Sigmoid colon (tissue), 6 donors: ENCODE measurements at regions not wholly inside any gene's neighbourhood (a gene's known extent, or its start where the extent isn't known, plus 50 kb on each side); places are given as distances from the start of the nearest gene placed in this dataset.
"Not testable (repeated sequence)": the region's sequence is repeated elsewhere in the genome, so short reads cannot be mapped to it uniquely, and the experiment has no call there.

Experiments used
- DNase-seq: peaks from one replicate; pipeline ENCODE4 v3.0.0-alpha.2; 2019
- H3K27ac ChIP-seq, 4 donors: fragments of 200-600 bp; sonication (generic); one replicate each; pipeline ENCODE4 v1.5.1; 2016 to 2019; ENCODE audit warnings: mild to moderate bottlenecking in 1 of 4
- H3K27me3 ChIP-seq, 3 donors: fragments of 200-600 bp; sonication (generic); one replicate each; pipeline ENCODE4 v1.5.1; 2019; ENCODE audit warnings: mild to moderate bottlenecking in 1 of 3
- H3K36me3 ChIP-seq, 4 donors: fragments of 200-600 bp; sonication (generic); one replicate each; pipeline ENCODE4 v1.5.1; 2016 to 2019
- H3K4me1 ChIP-seq, 4 donors: fragments of 200-600 bp; sonication (generic); one replicate each; pipeline ENCODE4 v1.5.1; 2017 to 2019
- H3K4me3 ChIP-seq, 4 donors: fragments of 200-600 bp; sonication (generic); one replicate each; pipeline ENCODE4 v1.5.1; 2017 to 2019; ENCODE audit warnings: mild to moderate bottlenecking in 2 of 4, moderate library complexity in 1 of 4
- H3K9me3 ChIP-seq, 4 donors: fragments of 200-600 bp in 3 of 4; sonication (generic) in 3 of 4; one replicate each; pipeline versions ENCODE4 v1.5.1 to v1.6.1; 2013 to 2019
- CTCF ChIP-seq, 4 experiments: fragments of 450-650 bp in 3 of 4; fragments of 200-600 bp in 1 of 4; IDR thresholded peaks; one replicate each; pipeline ENCODE4 v1.5.1; 2016 to 2019; ENCODE audit warnings: antibody characterized with exemption in 4 of 4, mild to moderate bottlenecking in 3 of 4, moderate library complexity in 2 of 4
- EP300 ChIP-seq, 4 donors: sonication (generic); formaldehyde crosslinking; IDR thresholded peaks; one replicate each; pipeline ENCODE4 v1.6.1; 2017; ENCODE audit warnings: antibody characterized with exemption in 4 of 4
- POLR2A ChIP-seq, 2 donors: fragments of 450-650 bp; IDR thresholded peaks; one replicate each; pipeline ENCODE4 v1.6.1; 2016; ENCODE audit warnings: antibody characterized with exemption in 2 of 2, mild to moderate bottlenecking in 2 of 2, moderate library complexity in 2 of 2
- POLR2AphosphoS5 ChIP-seq, 4 donors: sonication (generic); formaldehyde crosslinking; IDR thresholded peaks; one replicate each; pipeline ENCODE4 v1.6.1; 2017; ENCODE audit warnings: antibody characterized with exemption in 4 of 4
- WGBS, 2 donors: extraction: QIAGEN DNeasy Blood & Tissue Kit; methylation state at CpG; one replicate each; pipeline ENCODE4 v1.1.7; 2013; 5-methylcytosine and 5-hydroxymethylcytosine counted together
- intact Hi-C: fragments of 100-400 bp; cut with DNase I; formaldehyde crosslinking; loops from one replicate; pipeline ENCODE4 v1.15.1; 2023
- donor health status: healthy with polysubstance abuse.
- donor health status: healthy.

GRCh38 chr2:39492716-39493115, 55.6 kb upstream of the MAP4K3 start:
- peak overlapping the region; percentile 42 to 72 (median 58) for H3K27ac ChIP-seq
- intact Hi-C loops: no loop called here
- H3K27me3 ChIP-seq: no peaks in the 10 kb centered on the region
- peaks cover 0 to 36% (median 22%) of the 10 kb centered on the region in 4 donors for H3K4me1 ChIP-seq
- no peaks in the 10 kb centered on the region for H3K36me3 ChIP-seq
- no peak for DNase-seq
- H3K4me3 ChIP-seq: no peak overlapping the region
- TF ChIP-seq CTCF (IDR thresholded peaks at IDR 0.05) (no peak), POLR2AphosphoS5 (IDR thresholded peaks at IDR 0.05) (no peak), EP300 (IDR thresholded peaks at IDR 0.05) (no peak), POLR2A (IDR thresholded peaks at IDR 0.05) (no peak)
- H3K9me3 ChIP-seq: no peaks in the 10 kb centered on the region

GRCh38 chr2:39494784-39495251, 57.7 kb upstream of the MAP4K3 start:
- no peak for TF ChIP-seq CTCF (IDR thresholded peaks at IDR 0.05)
- peak in 1 of 4 donors; percentile 27 for TF ChIP-seq POLR2AphosphoS5 (IDR thresholded peaks at IDR 0.05)
- no peak for TF ChIP-seq POLR2A (IDR thresholded peaks at IDR 0.05)
- no peak for TF ChIP-seq EP300 (IDR thresholded peaks at IDR 0.05)
- WGBS, 2 donors: 73 to 86% methylated on average over 6 of the region's 6 CpGs
- H3K27me3 ChIP-seq: no peaks in the 10 kb centered on the region
- no peak for DNase-seq
- no peaks in the 10 kb centered on the region for H3K9me3 ChIP-seq
- no peak overlapping the region for H3K4me3 ChIP-seq
- H3K27ac ChIP-seq: peak overlapping the region; percentile 35 to 71 (median 50)
- peaks cover 0 to 34% (median 28%) of the 10 kb centered on the region in 4 donors for H3K4me1 ChIP-seq
- intact Hi-C loops: no loop called here
- H3K36me3 ChIP-seq: no peaks in the 10 kb centered on the region

- intact Hi-C loops: no loop called here
- Histone ChIP-seq H3K4me1 (peaks cover 0 to 43% (median 34%) of the 10 kb centered on the region in 4 donors), H3K36me3 (no peaks in the 10 kb centered on the region), H3K4me3 (no peak overlapping the region), H3K27me3 (no peaks in the 10 kb centered on the region), H3K27ac (peak overlapping the region in 2 of 4 donors; percentile 32 to 36), H3K9me3 (no peaks in the 10 kb centered on the region)
- 80 to 87% methylated on average over 3 of the region's 3 CpGs for WGBS, 2 donors
- TF ChIP-seq CTCF (IDR thresholded peaks at IDR 0.05) (no peak), POLR2A (IDR thresholded peaks at IDR 0.05) (no peak), EP300 (IDR thresholded peaks at IDR 0.05) (no peak), POLR2AphosphoS5 (IDR thresholded peaks at IDR 0.05) (peak in 3 of 4 donors; percentile 27 to 59 (median 56))
- peak; percentile 85 for DNase-seq
Observed at GRCh38 chr2:39497082-39497801, 60.2 kb upstream of the MAP4K3 start.

- 86 to 97% methylated on average over 5 of the region's 5 CpGs for WGBS, 2 donors
- not testable (repeated sequence) for DNase-seq, H3K27me3 ChIP-seq
Observed at GRCh38 chr2:39498176-39498575, 61.1 kb upstream of the MAP4K3 start.

GRCh38 chr2:39498786-39499185, 61.7 kb upstream of the MAP4K3 start:
- intact Hi-C loops: no loop called here
- peaks cover 0 to 39% (median 28%) of the 10 kb centered on the region in 4 donors for H3K4me1 ChIP-seq
- 87 to 92% methylated on average over 4 of the region's 4 CpGs for WGBS, 2 donors
- no peaks in the 10 kb centered on the region for H3K9me3 ChIP-seq
- TF ChIP-seq CTCF (IDR thresholded peaks at IDR 0.05) (no peak), POLR2AphosphoS5 (IDR thresholded peaks at IDR 0.05) (no peak), POLR2A (IDR thresholded peaks at IDR 0.05) (no peak)
- no peak overlapping the region for H3K4me3 ChIP-seq
- no peaks in the 10 kb centered on the region for H3K36me3 ChIP-seq
- DNase-seq: no peak
- peak overlapping the region in 1 of 4 donors; percentile 12 for H3K27ac ChIP-seq
- no peaks in the 10 kb centered on the region for H3K27me3 ChIP-seq

More at GRCh38 chr2:39498176-39498575, 61.1 kb upstream of the MAP4K3 start:
- H3K4me3 ChIP-seq, intact Hi-C loops, H3K36me3 ChIP-seq, H3K9me3 ChIP-seq: not testable (repeated sequence)
- Histone ChIP-seq H3K4me1 (peaks cover 0 to 37% (median 28%) of the 10 kb centered on the region in 4 donors), H3K27ac (peak overlapping the region in 1 of 4 donors; percentile 36)
